ENCODE measurements at regions not wholly inside any gene's neighbourhood (a gene's known extent, or its start where the extent isn't known, plus 50 kb on each side); places are given as distances from the start of the nearest gene placed in this dataset.

GRCh38 chr13:58883405-58883804, 1251.9 kb downstream of the PCDH17 start:
- Histone ChIP-seq H3K4me3 (no peak overlapping the region), H3K4me1 (no peaks in the 10 kb centered on the region), H3K27me3 (ENCODE audit: insufficient read depth in 3 of 3, low read length in 2 of 3) (no peaks in the 10 kb centered on the region), H3K27ac (no peak overlapping the region), H3K36me3 (ENCODE audit: insufficient read depth in 1 of 2, low read depth in 1 of 2) (no peaks in the 10 kb centered on the region), H3K9me3 (no peaks in the 10 kb centered on the region)
- TF ChIP-seq, protein P1, sequence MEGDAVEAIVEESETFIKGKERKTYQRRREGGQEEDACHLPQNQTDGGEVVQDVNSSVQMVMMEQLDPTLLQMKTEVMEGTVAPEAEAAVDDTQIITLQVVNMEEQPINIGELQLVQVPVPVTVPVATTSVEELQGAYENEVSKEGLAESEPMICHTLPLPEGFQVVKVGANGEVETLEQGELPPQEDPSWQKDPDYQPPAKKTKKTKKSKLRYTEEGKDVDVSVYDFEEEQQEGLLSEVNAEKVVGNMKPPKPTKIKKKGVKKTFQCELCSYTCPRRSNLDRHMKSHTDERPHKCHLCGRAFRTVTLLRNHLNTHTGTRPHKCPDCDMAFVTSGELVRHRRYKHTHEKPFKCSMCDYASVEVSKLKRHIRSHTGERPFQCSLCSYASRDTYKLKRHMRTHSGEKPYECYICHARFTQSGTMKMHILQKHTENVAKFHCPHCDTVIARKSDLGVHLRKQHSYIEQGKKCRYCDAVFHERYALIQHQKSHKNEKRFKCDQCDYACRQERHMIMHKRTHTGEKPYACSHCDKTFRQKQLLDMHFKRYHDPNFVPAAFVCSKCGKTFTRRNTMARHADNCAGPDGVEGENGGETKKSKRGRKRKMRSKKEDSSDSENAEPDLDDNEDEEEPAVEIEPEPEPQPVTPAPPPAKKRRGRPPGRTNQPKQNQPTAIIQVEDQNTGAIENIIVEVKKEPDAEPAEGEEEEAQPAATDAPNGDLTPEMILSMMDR (IDR thresholded peaks at IDR 0.05) = no peak
- ATAC-seq (no peak), DNase-seq (no peak)
- intact Hi-C loops (cut with DNase I) = no loop called here
- WGBS, 3 donors = 63 to 73% (median 66%) methylated on average over 2 of the region's 2 CpGs

GRCh38 chr13:58884353-58885209, 1253.0 kb downstream of the PCDH17 start:
- DNase-seq (no peak), ATAC-seq (no peak)
- intact Hi-C loops (cut with DNase I) = no loop called here
- TF ChIP-seq, protein P1 (IDR thresholded peaks at IDR 0.05) = no peak
- H3K4me1 ChIP-seq = no peaks in the 10 kb centered on the region
- H3K9me3 ChIP-seq = no peaks in the 10 kb centered on the region
- H3K27me3 ChIP-seq (ENCODE audit: insufficient read depth in 3 of 3, low read length in 2 of 3) = no peaks in the 10 kb centered on the region
- 53 to 77% (median 68%) methylated on average over 5 of the region's 5 CpGs for WGBS, 3 donors
- H3K36me3 ChIP-seq (ENCODE audit: insufficient read depth in 1 of 2, low read depth in 1 of 2) = no peaks in the 10 kb centered on the region
- no peak overlapping the region for H3K27ac ChIP-seq
- no peak overlapping the region for H3K4me3 ChIP-seq

GRCh38 chr13:58889474-58889873, 1257.9 kb downstream of the PCDH17 start:
- no peak overlapping the region for H3K27ac ChIP-seq
- H3K4me3 ChIP-seq = no peak overlapping the region
- DNase-seq (no peak), ATAC-seq (no peak)
- no peaks in the 10 kb centered on the region for H3K27me3 ChIP-seq (ENCODE audit: insufficient read depth in 3 of 3, low read length in 2 of 3)
- intact Hi-C loops (cut with DNase I) = no loop called here
- H3K36me3 ChIP-seq (ENCODE audit: insufficient read depth in 1 of 2, low read depth in 1 of 2) = no peaks in the 10 kb centered on the region
- H3K9me3 ChIP-seq = no peaks in the 10 kb centered on the region
- no peaks in the 10 kb centered on the region for H3K4me1 ChIP-seq
- 71 to 76% (median 72%) methylated on average over 1 of the region's 1 CpG for WGBS, 3 donors
- TF ChIP-seq, protein P1 (IDR thresholded peaks at IDR 0.05) = no peak

DNA sequence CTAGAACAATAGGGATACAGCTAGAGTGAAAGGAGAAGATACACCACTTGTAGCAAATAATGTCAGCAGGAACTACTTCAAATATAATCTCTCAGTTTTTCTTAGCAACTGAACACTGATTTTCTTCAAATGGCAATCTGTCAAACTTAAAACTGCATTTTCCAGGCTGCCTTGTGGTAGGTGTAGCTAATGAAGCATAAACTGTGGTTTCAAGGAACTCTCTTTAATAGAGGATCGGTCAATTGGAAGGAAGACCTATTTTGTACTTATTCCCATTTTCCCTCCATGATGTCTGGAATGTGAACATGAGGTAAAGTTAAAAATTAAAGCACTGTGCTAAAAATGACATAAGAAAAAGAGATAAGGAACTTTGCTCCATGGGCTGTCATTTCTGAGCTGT, 1261.9 kb downstream of the PCDH17 start:
- 67 to 91% (median 86%) methylated on average over 1 of the region's 1 CpG for WGBS, 3 donors
- H3K27ac ChIP-seq = no peak overlapping the region
- intact Hi-C loops (cut with DNase I) = no loop called here
- TF ChIP-seq, protein P1 (IDR thresholded peaks at IDR 0.05) = no peak
- no peaks in the 10 kb centered on the region for H3K27me3 ChIP-seq (ENCODE audit: insufficient read depth in 3 of 3, low read length in 2 of 3)
- DNase-seq (no peak), ATAC-seq (no peak)
- H3K4me3 ChIP-seq = no peak overlapping the region
- no peaks in the 10 kb centered on the region for H3K36me3 ChIP-seq (ENCODE audit: insufficient read depth in 1 of 2, low read depth in 1 of 2)
- H3K9me3 ChIP-seq = no peaks in the 10 kb centered on the region
- H3K4me1 ChIP-seq = no peaks in the 10 kb centered on the region

Measured in psoas muscle (tissue), 7 donors.